K562 (cell line): ENCODE measurements at regions not wholly inside any gene's neighbourhood (a gene's known extent, or its start where the extent isn't known, plus 50 kb on each side); places are given as distances from the start of the nearest gene placed in this dataset.

ENCODE experiments used
- ARNT ChIP-seq, 2 experiments: fragments of 450-650 bp; IDR thresholded peaks; 2 replicates each; pipeline ENCODE4 v1.6.1; 2016; ENCODE audit warnings: mild to moderate bottlenecking in 1 of 2
- EHMT2 ChIP-seq: fragments of 450-650 bp; IDR thresholded peaks from 2 replicates; pipeline ENCODE4 v1.6.1; 2018; ENCODE audit warnings: antibody characterized with exemption
- ELF1 ChIP-seq: fragments of 200-800 bp; sonication (Bioruptor generic); IDR thresholded peaks from 2 replicates; pipeline ENCODE4 v1.6.1; 2016; ENCODE audit warnings: missing genetic modification characterization, missing compliant biosample characterization
- GTF2E2 ChIP-seq: fragments of 200-800 bp; sonication (Bioruptor generic); IDR thresholded peaks from 2 replicates; pipeline ENCODE4 v1.6.1; 2016; ENCODE audit warnings: missing genetic modification characterization, missing compliant biosample characterization
- RBFOX2 ChIP-seq: fragments of 200-400 bp; formaldehyde crosslinking; IDR thresholded peaks from 2 replicates; pipeline ENCODE4 v1.6.1; 2017; ENCODE audit warnings: low read depth, mild to moderate bottlenecking, low read length, moderate library complexity
- ZNF507 ChIP-seq: conservative IDR thresholded peaks from 2 replicates; pipeline ENCODE4 v1.6.1; 2017; ENCODE audit warnings: missing genetic modification characterization, missing compliant biosample characterization
- TF ChIP-seq, protein P1 (sequence below): sonication (generic); formaldehyde crosslinking; IDR thresholded peaks from 2 replicates; pipeline ENCODE4 v1.8.1; 2022; ENCODE audit warnings: missing genetic modification reagents

GRCh38 chr15:53837263-53837662 lies 77.8 kb upstream of the WDR72 start:
- TF ChIP-seq, protein P1, sequence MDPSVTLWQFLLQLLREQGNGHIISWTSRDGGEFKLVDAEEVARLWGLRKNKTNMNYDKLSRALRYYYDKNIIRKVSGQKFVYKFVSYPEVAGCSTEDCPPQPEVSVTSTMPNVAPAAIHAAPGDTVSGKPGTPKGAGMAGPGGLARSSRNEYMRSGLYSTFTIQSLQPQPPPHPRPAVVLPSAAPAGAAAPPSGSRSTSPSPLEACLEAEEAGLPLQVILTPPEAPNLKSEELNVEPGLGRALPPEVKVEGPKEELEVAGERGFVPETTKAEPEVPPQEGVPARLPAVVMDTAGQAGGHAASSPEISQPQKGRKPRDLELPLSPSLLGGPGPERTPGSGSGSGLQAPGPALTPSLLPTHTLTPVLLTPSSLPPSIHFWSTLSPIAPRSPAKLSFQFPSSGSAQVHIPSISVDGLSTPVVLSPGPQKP (CRISPR knock-in tag): no peak
- no peak for TF ChIP-seq RBFOX2
- no peak for TF ChIP-seq ZNF507 (tag)
- no peak for TF ChIP-seq EHMT2
- TF ChIP-seq ELF1 (tag): no peak
- TF ChIP-seq ARNT (IDR thresholded peaks at IDR 0.05): no peak
- no peak for TF ChIP-seq GTF2E2 (tag)
